ENCODE measurements at regions not wholly inside any gene's neighbourhood (a gene's known extent, or its start where the extent isn't known, plus 50 kb on each side); places are given as distances from the start of the nearest gene placed in this dataset.

DNA sequence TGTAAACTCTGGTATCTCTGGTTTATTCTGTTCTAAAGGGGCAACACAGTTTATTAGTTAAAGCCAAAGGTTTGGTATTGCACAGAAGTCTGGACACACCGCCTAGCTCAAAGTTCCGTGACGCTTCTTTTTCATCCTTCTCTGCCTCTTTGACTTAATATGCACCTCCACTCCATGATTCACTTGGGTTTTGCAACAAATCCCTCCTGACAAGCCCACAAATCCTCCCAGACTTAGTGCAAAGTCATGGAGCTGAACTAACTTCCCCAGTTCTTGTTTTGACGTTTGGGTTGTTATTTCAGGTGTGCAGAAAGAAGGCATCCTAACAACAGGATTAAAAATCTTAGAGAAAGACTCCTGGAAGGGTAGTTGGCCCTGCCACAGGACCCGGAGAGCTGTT, 441.6 kb upstream of the DMAC1 start:
- Histone ChIP-seq H3K27ac (ENCODE audit: insufficient read depth, low read depth, low read length) (no peak overlapping the region), H3K36me3 (ENCODE audit: control insufficient read depth in 2 of 2, extremely low read depth in 1 of 2, insufficient read depth in 2 of 2, low read length in 2 of 2) (no peaks in the 10 kb centered on the region), H3K9me3 (replicated peaks; ENCODE audit: control insufficient read depth, insufficient read depth, low read length) (no peaks in the 10 kb centered on the region), H3K9ac (replicated peaks; ENCODE audit: extremely low read depth, insufficient read depth, low read length) (no peak overlapping the region), H3K9me1 (replicated peaks; ENCODE audit: control insufficient read depth, extremely low read depth, insufficient read depth, low read length) (no peaks in the 10 kb centered on the region), H3K79me2 (ENCODE audit: control insufficient read depth, insufficient read depth, low read length) (no peaks in the 10 kb centered on the region), H3K4me3 (replicated peaks in 1 of 3; ENCODE audit: insufficient read depth in 1 of 3, low read depth in 1 of 3, low read length in 3 of 3) (no peak overlapping the region), H3K4me1 (ENCODE audit: control insufficient read depth, extremely low read depth, insufficient read depth, low read length) (no peaks in the 10 kb centered on the region), H2AFZ (ENCODE audit: low read depth, low read length) (no peak overlapping the region), H3K27me3 (ENCODE audit: control insufficient read depth in 2 of 2, insufficient read depth in 2 of 2, low read length in 2 of 2) (no peaks in the 10 kb centered on the region), H3K4me2 (ENCODE audit: insufficient read depth, low read length) (no peak overlapping the region), H4K20me1 (replicated peaks; ENCODE audit: control insufficient read depth, extremely low read depth, insufficient read depth, low read length) (no peaks in the 10 kb centered on the region)
- TF ChIP-seq MAX (IDR thresholded peaks at IDR 0.05; ENCODE audit: insufficient read depth, insufficient read length): no peak
- no peak for TF ChIP-seq POLR2AphosphoS5 (IDR thresholded peaks at IDR 0.05; ENCODE audit: insufficient read depth, low read depth, low read length)
- no peak for TF ChIP-seq EZH2 (IDR thresholded peaks at IDR 0.05; ENCODE audit: borderline replicate concordance, low read depth, low read length, severe bottlenecking)
- TF ChIP-seq JUN (IDR thresholded peaks at IDR 0.05; ENCODE audit: borderline replicate concordance, insufficient read depth, insufficient read length, low read depth): no peak
- TF ChIP-seq MYC (IDR thresholded peaks at IDR 0.05; ENCODE audit: low read depth, low read length): no peak
- TF ChIP-seq POLR2A (IDR thresholded peaks at IDR 0.05; ENCODE audit: low read depth, low read length): no peak
- no peak for TF ChIP-seq CTCF (IDR thresholded peaks at IDR 0.05; ENCODE audit: extremely low read depth in 1 of 2, insufficient read depth in 1 of 2, low read depth in 1 of 2, low read length in 2 of 2)
- no peak for TF ChIP-seq GATA2 (IDR thresholded peaks at IDR 0.05; ENCODE audit: insufficient read depth, insufficient read length, low read depth, low read length)
- TF ChIP-seq FOS (IDR thresholded peaks at IDR 0.05; ENCODE audit: borderline replicate concordance, insufficient read depth, low read length): no peak
- dilution Hi-C loops (cut with MboI; ENCODE audit: extremely low pct_ligation_motif_present, low sequenced_read_pairs): no loop called here
- no TSS peak for BruUV-seq (replicated peaks)
- intact Hi-C loops (cut with micrococcal nuclease): no loop called here
- POLR2A ChIA-PET: no interaction called here
- CTCF ChIA-PET: interaction anchor here (0.7 kb wide), 1 partner anchor 198 kb away, joined by 4 read pairs; no protein-coding TSS in a partner anchor
- DNase-seq (ENCODE audit: low read depth, low spot score) (no peak), FAIRE-seq (no peak)

Data from endothelial cell of umbilical vein (primary cell).